ENCODE measurements at regions not wholly inside any gene's neighbourhood (a gene's known extent, or its start where the extent isn't known, plus 50 kb on each side); places are given as distances from the start of the nearest gene placed in this dataset.

GRCh38 chr3:162170581-162170980, 674.0 kb downstream of the OTOL1 start:
- Mint-ChIP-seq H3K27ac (no peak overlapping the region), H3K4me1 (no peaks in the 10 kb centered on the region), H3K27me3 (ENCODE audit: insufficient read depth, low read depth) (no peaks in the 10 kb centered on the region), H3K4me3 (no peak overlapping the region), H3K36me3 (peaks cover 3% of the 10 kb centered on the region), H3K9me3 (peaks cover 13% of the 10 kb centered on the region)
- H3K36me3 ChIP-seq, result no peaks in the 10 kb centered on the region
- no peak overlapping the region for H2AFZ ChIP-seq (replicated peaks)
- H3K27me3 ChIP-seq, result no peaks in the 10 kb centered on the region
- H3K4me2 ChIP-seq, result no peak overlapping the region
- no peaks in the 10 kb centered on the region for H4K20me1 ChIP-seq (ENCODE audit: low read depth)
- no peak for DNase-seq (ENCODE audit: low spot score)
- H3K9ac ChIP-seq, result no peak overlapping the region
- H3K4me1 ChIP-seq, result no peaks in the 10 kb centered on the region
- H3K4me3 ChIP-seq, result no peak overlapping the region
- no peak overlapping the region for H3K27ac ChIP-seq
- no peaks in the 10 kb centered on the region for H3K9me3 ChIP-seq (ENCODE audit: low read depth)
- no peaks in the 10 kb centered on the region for H3F3A ChIP-seq (ENCODE audit: low read depth)
- no peaks in the 10 kb centered on the region for H3K79me2 ChIP-seq (ENCODE audit: low read depth)
- TF ChIP-seq CTCF (IDR thresholded peaks at IDR 0.05), result no peak
- TF ChIP-seq EZH2phosphoT487 (IDR thresholded peaks at IDR 0.05), result no peak
- no peak for TF ChIP-seq EZH2 (IDR thresholded peaks at IDR 0.05)

- Mint-ChIP-seq H3K9me3 (peaks cover 13% of the 10 kb centered on the region), H3K36me3 (peaks cover 3% of the 10 kb centered on the region), H3K4me3 (no peak overlapping the region), H3K4me1 (no peaks in the 10 kb centered on the region), H3K27me3 (ENCODE audit: insufficient read depth, low read depth) (peaks cover 2% of the 10 kb centered on the region), H3K27ac (no peak overlapping the region)
- Histone ChIP-seq H3K9me3 (ENCODE audit: low read depth) (no peaks in the 10 kb centered on the region), H3K4me2 (no peak overlapping the region), H3K79me2 (ENCODE audit: low read depth) (no peaks in the 10 kb centered on the region), H3K27me3 (no peaks in the 10 kb centered on the region), H3K4me3 (no peak overlapping the region), H2AFZ (replicated peaks) (no peak overlapping the region), H3K27ac (no peak overlapping the region), H3K36me3 (no peaks in the 10 kb centered on the region), H3K4me1 (no peaks in the 10 kb centered on the region), H3K9ac (no peak overlapping the region), H3F3A (ENCODE audit: low read depth) (no peaks in the 10 kb centered on the region), H4K20me1 (ENCODE audit: low read depth) (no peaks in the 10 kb centered on the region)
- TF ChIP-seq EZH2phosphoT487 (IDR thresholded peaks at IDR 0.05) (no peak), EZH2 (IDR thresholded peaks at IDR 0.05) (no peak)
- no peak for DNase-seq (ENCODE audit: low spot score)
These were observed 675.4 kb downstream of the OTOL1 start for GRCh38 chr3:162171970-162172369.

- Histone ChIP-seq H3K4me3 (no peak overlapping the region), H4K20me1 (ENCODE audit: low read depth) (no peaks in the 10 kb centered on the region), H3K79me2 (ENCODE audit: low read depth) (no peaks in the 10 kb centered on the region), H3K27me3 (no peaks in the 10 kb centered on the region), H3K9ac (no peak overlapping the region), H3K4me2 (no peak overlapping the region), H3K27ac (no peak overlapping the region), H2AFZ (replicated peaks) (no peak overlapping the region), H3K4me1 (no peaks in the 10 kb centered on the region), H3F3A (ENCODE audit: low read depth) (no peaks in the 10 kb centered on the region), H3K9me3 (ENCODE audit: low read depth) (no peaks in the 10 kb centered on the region), H3K36me3 (no peaks in the 10 kb centered on the region)
- Mint-ChIP-seq H3K4me3 (no peak overlapping the region), H3K27me3 (ENCODE audit: insufficient read depth, low read depth) (peaks cover 2% of the 10 kb centered on the region), H3K9me3 (peaks cover 13% of the 10 kb centered on the region), H3K4me1 (no peaks in the 10 kb centered on the region), H3K27ac (no peak overlapping the region), H3K36me3 (peaks cover 3% of the 10 kb centered on the region)
- DNase-seq (ENCODE audit: low spot score), result no peak
- TF ChIP-seq CTCF (IDR thresholded peaks at IDR 0.05) (no peak), EZH2phosphoT487 (IDR thresholded peaks at IDR 0.05) (no peak), EZH2 (IDR thresholded peaks at IDR 0.05) (no peak)
These were observed 678.5 kb downstream of the OTOL1 start for GRCh38 chr3:162175145-162175544.

- no peaks in the 10 kb centered on the region for H3K36me3 ChIP-seq
- no peak for DNase-seq (ENCODE audit: low spot score)
- Mint-ChIP-seq H3K9me3 (peaks cover 13% of the 10 kb centered on the region), H3K27me3 (ENCODE audit: insufficient read depth, low read depth) (peaks cover 2% of the 10 kb centered on the region), H3K4me3 (no peak overlapping the region), H3K4me1 (no peaks in the 10 kb centered on the region), H3K27ac (no peak overlapping the region), H3K36me3 (peaks cover 3% of the 10 kb centered on the region)
- peak overlapping the region; percentile 29 for H2AFZ ChIP-seq (replicated peaks)
- no peaks in the 10 kb centered on the region for H3F3A ChIP-seq (ENCODE audit: low read depth)
- no peaks in the 10 kb centered on the region for H3K4me1 ChIP-seq
- no peaks in the 10 kb centered on the region for H3K79me2 ChIP-seq (ENCODE audit: low read depth)
- no peak overlapping the region for H3K4me3 ChIP-seq
- H3K9me3 ChIP-seq (ENCODE audit: low read depth), result no peaks in the 10 kb centered on the region
- H3K27ac ChIP-seq, result no peak overlapping the region
- TF ChIP-seq EZH2phosphoT487 (IDR thresholded peaks at IDR 0.05) (no peak), EZH2 (IDR thresholded peaks at IDR 0.05) (no peak), CTCF (IDR thresholded peaks at IDR 0.05) (no peak)
- no peaks in the 10 kb centered on the region for H3K27me3 ChIP-seq
- H3K4me2 ChIP-seq, result no peak overlapping the region
- H3K9ac ChIP-seq, result no peak overlapping the region
- no peaks in the 10 kb centered on the region for H4K20me1 ChIP-seq (ENCODE audit: low read depth)
These were observed 679.3 kb downstream of the OTOL1 start for GRCh38 chr3:162175878-162176277.
